Uterus (tissue), 2 donors: ENCODE measurements at regions not wholly inside any gene's neighbourhood (a gene's known extent, or its start where the extent isn't known, plus 50 kb on each side); places are given as distances from the start of the nearest gene placed in this dataset.

ENCODE experiments used
- POLR2A ChIP-seq, 2 donors: fragments of 450-650 bp; IDR thresholded peaks; one replicate each; pipeline ENCODE4 v1.6.1; 2016; ENCODE audit warnings: antibody characterized with exemption in 2 of 2, mild to moderate bottlenecking in 1 of 2, moderate library complexity in 1 of 2
- TF ChIP-seq, protein P1 (sequence below), 4 experiments: fragments of 200-600 bp in 2 of 4; fragments of 450-650 bp in 2 of 4; sonication (generic) in 2 of 4; IDR thresholded peaks; one replicate each; pipeline ENCODE4 v1.5.1; 2016 to 2019; ENCODE audit warnings: antibody characterized with exemption in 4 of 4, mild to moderate bottlenecking in 2 of 4, moderate library complexity in 1 of 4

DNA sequence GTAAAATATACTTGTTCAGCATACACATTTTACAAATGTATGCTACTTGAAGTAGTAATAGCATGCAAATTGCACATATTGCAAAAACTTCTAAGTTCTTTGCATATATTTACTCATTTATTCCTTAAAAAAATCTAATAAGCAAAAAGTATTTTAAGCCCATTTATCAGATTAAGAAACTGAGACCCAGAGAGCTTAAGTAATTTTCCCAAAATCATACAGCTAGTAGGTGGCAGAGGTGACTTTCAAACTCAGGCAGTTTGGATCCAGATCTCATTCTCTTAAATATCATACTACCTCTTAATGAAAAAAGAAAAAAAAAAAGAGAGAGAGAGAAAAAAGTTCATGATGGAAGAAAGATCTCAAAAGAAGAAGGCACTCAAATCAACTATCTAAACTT, 157.9 kb downstream of the RPS12 start:
- TF ChIP-seq, protein P1, sequence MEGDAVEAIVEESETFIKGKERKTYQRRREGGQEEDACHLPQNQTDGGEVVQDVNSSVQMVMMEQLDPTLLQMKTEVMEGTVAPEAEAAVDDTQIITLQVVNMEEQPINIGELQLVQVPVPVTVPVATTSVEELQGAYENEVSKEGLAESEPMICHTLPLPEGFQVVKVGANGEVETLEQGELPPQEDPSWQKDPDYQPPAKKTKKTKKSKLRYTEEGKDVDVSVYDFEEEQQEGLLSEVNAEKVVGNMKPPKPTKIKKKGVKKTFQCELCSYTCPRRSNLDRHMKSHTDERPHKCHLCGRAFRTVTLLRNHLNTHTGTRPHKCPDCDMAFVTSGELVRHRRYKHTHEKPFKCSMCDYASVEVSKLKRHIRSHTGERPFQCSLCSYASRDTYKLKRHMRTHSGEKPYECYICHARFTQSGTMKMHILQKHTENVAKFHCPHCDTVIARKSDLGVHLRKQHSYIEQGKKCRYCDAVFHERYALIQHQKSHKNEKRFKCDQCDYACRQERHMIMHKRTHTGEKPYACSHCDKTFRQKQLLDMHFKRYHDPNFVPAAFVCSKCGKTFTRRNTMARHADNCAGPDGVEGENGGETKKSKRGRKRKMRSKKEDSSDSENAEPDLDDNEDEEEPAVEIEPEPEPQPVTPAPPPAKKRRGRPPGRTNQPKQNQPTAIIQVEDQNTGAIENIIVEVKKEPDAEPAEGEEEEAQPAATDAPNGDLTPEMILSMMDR (IDR thresholded peaks at IDR 0.05), result no peak
- TF ChIP-seq POLR2A (IDR thresholded peaks at IDR 0.05), result no peak
